ENCODE measurements at regions not wholly inside any gene's neighbourhood (a gene's known extent, or its start where the extent isn't known, plus 50 kb on each side); places are given as distances from the start of the nearest gene placed in this dataset.

- TF ChIP-seq SUZ12 (IDR thresholded peaks at IDR 0.05) (no peak), FOXM1 (IDR thresholded peaks at IDR 0.05; ENCODE audit: borderline replicate concordance) (no peak), FOXK2 (IDR thresholded peaks at IDR 0.05) (no peak), NFRKB (IDR thresholded peaks at IDR 0.05) (no peak), ARNT (IDR thresholded peaks at IDR 0.05) (no peak), PKNOX1 (IDR thresholded peaks at IDR 0.05) (no peak), BHLHE40 (IDR thresholded peaks at IDR 0.05; ENCODE audit: borderline replicate concordance) (no peak), ZNF384 (IDR thresholded peaks at IDR 0.05) (no peak), SP1 (IDR thresholded peaks at IDR 0.05) (no peak), FOXA1 (IDR thresholded peaks at IDR 0.05) (no peak)
Observed at GRCh38 chr18:39259736-39260135, 1694.1 kb upstream of the CELF4 start.

Data from HEK293T (cell line).